C4-2B (cell line): ENCODE measurements at regions not wholly inside any gene's neighbourhood (a gene's known extent, or its start where the extent isn't known, plus 50 kb on each side); places are given as distances from the start of the nearest gene placed in this dataset.

Experiments
- H3K27ac ChIP-seq: fragments of 450-650 bp; 2 replicates; pipeline ENCODE4 v1.5.1; 2017
- ZFX ChIP-seq: fragments of 450-650 bp; IDR thresholded peaks from 2 replicates; pipeline ENCODE4 v1.6.1; 2017
- TF ChIP-seq, protein P1 (sequence below): fragments of 450-650 bp; conservative IDR thresholded peaks from 2 replicates; pipeline ENCODE4 v1.5.1; 2017; ENCODE audit warnings: mild to moderate bottlenecking

GRCh38 chr9:106713206-106713605, 149.8 kb upstream of the ZNF462 start:
- TF ChIP-seq, protein P1, sequence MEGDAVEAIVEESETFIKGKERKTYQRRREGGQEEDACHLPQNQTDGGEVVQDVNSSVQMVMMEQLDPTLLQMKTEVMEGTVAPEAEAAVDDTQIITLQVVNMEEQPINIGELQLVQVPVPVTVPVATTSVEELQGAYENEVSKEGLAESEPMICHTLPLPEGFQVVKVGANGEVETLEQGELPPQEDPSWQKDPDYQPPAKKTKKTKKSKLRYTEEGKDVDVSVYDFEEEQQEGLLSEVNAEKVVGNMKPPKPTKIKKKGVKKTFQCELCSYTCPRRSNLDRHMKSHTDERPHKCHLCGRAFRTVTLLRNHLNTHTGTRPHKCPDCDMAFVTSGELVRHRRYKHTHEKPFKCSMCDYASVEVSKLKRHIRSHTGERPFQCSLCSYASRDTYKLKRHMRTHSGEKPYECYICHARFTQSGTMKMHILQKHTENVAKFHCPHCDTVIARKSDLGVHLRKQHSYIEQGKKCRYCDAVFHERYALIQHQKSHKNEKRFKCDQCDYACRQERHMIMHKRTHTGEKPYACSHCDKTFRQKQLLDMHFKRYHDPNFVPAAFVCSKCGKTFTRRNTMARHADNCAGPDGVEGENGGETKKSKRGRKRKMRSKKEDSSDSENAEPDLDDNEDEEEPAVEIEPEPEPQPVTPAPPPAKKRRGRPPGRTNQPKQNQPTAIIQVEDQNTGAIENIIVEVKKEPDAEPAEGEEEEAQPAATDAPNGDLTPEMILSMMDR: no peak
- no peak for TF ChIP-seq ZFX

GRCh38 chr9:106716820-106717219, 146.1 kb upstream of the ZNF462 start:
- TF ChIP-seq ZFX: no peak
- TF ChIP-seq, protein P1: no peak
- H3K27ac ChIP-seq: no peak overlapping the region

More at GRCh38 chr9:106713206-106713605, 149.8 kb upstream of the ZNF462 start:
- H3K27ac ChIP-seq: no peak overlapping the region

GRCh38 chr9:106717686-106718085, 145.3 kb upstream of the ZNF462 start:
- H3K27ac ChIP-seq: no peak overlapping the region

GRCh38 chr9:106718936-106719335, 144.0 kb upstream of the ZNF462 start:
- H3K27ac ChIP-seq: no peak overlapping the region
- TF ChIP-seq, protein P1: no peak
- TF ChIP-seq ZFX: no peak

More at GRCh38 chr9:106717686-106718085, 145.3 kb upstream of the ZNF462 start:
- TF ChIP-seq, protein P1: no peak; the same call in 1 of the 2 replicates
- no peak for TF ChIP-seq ZFX

GRCh38 chr9:106722051-106722753, 140.8 kb upstream of the ZNF462 start:
- no peak for TF ChIP-seq ZFX
- TF ChIP-seq, protein P1: no peak
- no peak overlapping the region for H3K27ac ChIP-seq

DNA sequence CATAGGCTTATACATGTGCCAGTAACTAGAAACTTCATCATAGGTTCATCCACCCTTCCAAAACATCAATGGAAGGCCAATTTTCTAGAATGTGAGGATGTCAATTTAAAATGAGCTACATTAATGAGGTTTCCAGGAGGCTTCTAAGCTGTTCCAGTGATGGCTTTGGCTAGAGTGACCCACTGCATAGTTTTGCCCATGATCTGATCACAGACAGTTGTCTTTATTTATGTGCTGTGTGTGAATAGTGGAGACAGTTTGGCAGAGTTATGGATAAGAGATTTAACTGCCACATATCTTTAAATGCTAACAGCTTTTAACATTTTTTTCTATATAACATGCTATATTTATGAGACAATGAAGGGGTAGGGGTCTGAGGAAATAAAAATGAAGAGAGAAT, 139.0 kb upstream of the ZNF462 start:
- H3K27ac ChIP-seq: no peak overlapping the region
- no peak for TF ChIP-seq ZFX
- TF ChIP-seq, protein P1: no peak

DNA sequence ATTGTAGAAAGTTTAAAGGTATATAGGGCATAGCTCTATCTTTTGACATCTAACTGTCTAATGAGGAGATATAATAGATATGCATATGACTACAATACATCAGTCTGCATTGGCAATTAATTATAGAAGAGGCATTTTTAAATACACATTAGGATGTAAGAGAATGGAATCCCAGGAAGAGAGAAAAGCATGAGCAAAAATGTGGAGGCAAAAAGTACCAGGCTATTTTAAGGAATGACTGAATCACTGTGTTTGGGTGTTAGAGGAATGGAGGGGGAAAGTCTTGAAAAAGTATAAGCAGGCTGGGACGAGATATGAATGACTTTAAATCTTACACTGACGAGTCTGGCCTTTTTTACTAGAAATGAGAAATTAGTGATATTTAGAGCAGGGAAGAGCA, 138.4 kb upstream of the ZNF462 start:
- TF ChIP-seq ZFX: no peak
- TF ChIP-seq, protein P1: no peak
- no peak overlapping the region for H3K27ac ChIP-seq
